GM23248 (cell line): ENCODE measurements at regions not wholly inside any gene's neighbourhood (a gene's known extent, or its start where the extent isn't known, plus 50 kb on each side); places are given as distances from the start of the nearest gene placed in this dataset.

ENCODE experiments used
- DNase-seq: peaks from one replicate; pipeline ENCODE4 v3.0.0-alpha.2; 2015
- H2AFZ ChIP-seq: fragments of 200-600 bp; sonication (generic); 2 replicates; pipeline ENCODE4 v1.6.1; 2016; ENCODE audit warnings: antibody characterized with exemption
- H3F3A ChIP-seq: fragments of 200-600 bp; sonication (generic); 2 replicates; pipeline ENCODE4 v1.6.1; 2016; ENCODE audit warnings: mild to moderate bottlenecking, antibody characterized with exemption, mixed run types; ENCODE audit not compliant: insufficient read depth
- H3K27ac ChIP-seq: fragments of 200-600 bp; sonication (generic); 2 replicates; pipeline ENCODE4 v1.5.1; 2016; ENCODE audit warnings: mild to moderate bottlenecking
- H3K27me3 ChIP-seq: fragments of 200-600 bp; sonication (generic); replicated peaks from 2 replicates; pipeline ENCODE4 v1.6.1; 2016; ENCODE audit warnings: mild to moderate bottlenecking; ENCODE audit not compliant: insufficient read depth
- H3K36me3 ChIP-seq: fragments of 200-600 bp; sonication (generic); 2 replicates; pipeline ENCODE4 v1.6.1; 2016; ENCODE audit warnings: low read depth, mild to moderate bottlenecking
- H3K4me1 ChIP-seq: fragments of 200-600 bp; sonication (generic); 2 replicates; pipeline ENCODE4 v1.6.1; 2016; ENCODE audit warnings: mild to moderate bottlenecking; ENCODE audit not compliant: insufficient read depth
- H3K4me2 ChIP-seq: fragments of 200-600 bp; sonication (generic); one replicate; pipeline ENCODE4 v1.6.1; 2016; ENCODE audit warnings: mild to moderate bottlenecking; ENCODE audit not compliant: unreplicated experiment
- H3K4me3 ChIP-seq: fragments of 200-600 bp; sonication (generic); 2 replicates; pipeline ENCODE4 v1.5.1; 2016; ENCODE audit warnings: mild to moderate bottlenecking
- H3K79me2 ChIP-seq: fragments of 200-600 bp; sonication (generic); 2 replicates; pipeline ENCODE4 v1.6.1; 2016; ENCODE audit warnings: mild to moderate bottlenecking; ENCODE audit not compliant: insufficient read depth
- H3K9ac ChIP-seq: fragments of 200-600 bp; sonication (generic); 2 replicates; pipeline ENCODE4 v1.6.1; 2016; ENCODE audit warnings: mild to moderate bottlenecking
- H3K9me2 ChIP-seq: fragments of 200-600 bp; sonication (generic); 2 replicates; pipeline ENCODE4 v1.6.1; 2016; ENCODE audit warnings: mixed run types, mild to moderate bottlenecking, moderate library complexity; ENCODE audit not compliant: insufficient read depth
- H3K9me3 ChIP-seq: fragments of 200-600 bp; sonication (generic); one replicate; pipeline ENCODE4 v1.6.1; 2017; ENCODE audit warnings: low read depth
- H4K20me1 ChIP-seq: fragments of 200-600 bp; sonication (generic); 2 replicates; pipeline ENCODE4 v1.6.0; 2016; ENCODE audit not compliant: insufficient read depth
- EZH2 ChIP-seq: fragments of 200-600 bp; sonication (generic); IDR thresholded peaks from 2 replicates; pipeline ENCODE4 v1.6.1; 2018; ENCODE audit warnings: antibody characterized with exemption, mild to moderate bottlenecking; ENCODE audit not compliant: insufficient read depth, poor library complexity, severe bottlenecking
- EZH2phosphoT487 ChIP-seq: fragments of 200-600 bp; sonication (generic); IDR thresholded peaks from 2 replicates; pipeline ENCODE4 v1.6.1; 2018; ENCODE audit warnings: antibody characterized with exemption, moderate library complexity, mild to moderate bottlenecking, low read depth; ENCODE audit not compliant: insufficient read depth
- WGBS, 2 experiments: methylation state at CpG; one replicate each; pipeline ENCODE4 v1.1.6; 2015 to 2017; ENCODE audit warnings: low lambda C conversion rate in 2 of 2, low coverage in 1 of 2; ENCODE audit errors: missing lambda C conversion rate in 2 of 2; 5-methylcytosine and 5-hydroxymethylcytosine counted together
- in situ Hi-C: fragments of 300-500 bp; cut with MboI; formaldehyde crosslinking; loops from 2 replicates; pipeline ENCODE4 v1.15.0; 2020

- in situ Hi-C loops, result no loop called here
- Histone ChIP-seq H2AFZ (no peak overlapping the region), H4K20me1 (no peaks in the 10 kb centered on the region), H3K36me3 (no peaks in the 10 kb centered on the region), H3F3A (no peaks in the 10 kb centered on the region), H3K4me1 (no peaks in the 10 kb centered on the region), H3K79me2 (no peaks in the 10 kb centered on the region), H3K9me3 (no peaks in the 10 kb centered on the region), H3K9ac (no peak overlapping the region), H3K27ac (no peak overlapping the region), H3K4me2 (no peak overlapping the region), H3K4me3 (no peak overlapping the region), H3K27me3 (peaks cover 38% of the 10 kb centered on the region), H3K9me2 (no peaks in the 10 kb centered on the region)
- no peak for DNase-seq
- TF ChIP-seq EZH2, result no peak
- WGBS, 2 experiments, result 63 to 64% methylated on average over 14 of the region's 14 CpGs
Measured at GRCh38 chr19:31592456-31592855, 243.2 kb upstream of the TSHZ3 start.

DNA sequence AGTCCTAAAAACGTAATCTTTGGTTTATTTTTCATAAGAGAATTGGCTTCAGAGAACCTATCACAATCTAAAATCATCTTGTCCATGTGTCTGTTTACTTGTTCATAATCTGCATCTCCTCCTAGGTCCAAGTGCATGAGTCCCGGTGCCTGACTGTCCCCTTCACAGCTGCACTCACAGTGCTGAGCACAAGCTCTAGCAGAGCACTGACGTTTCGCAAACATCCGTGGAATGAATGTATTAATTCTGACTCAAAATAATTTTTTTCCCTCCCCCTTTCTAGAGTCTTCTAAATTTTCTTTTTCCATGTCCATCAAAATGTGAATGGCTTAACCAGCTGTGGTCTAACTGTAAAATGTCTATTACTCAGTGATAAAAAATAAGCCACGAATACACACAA lies 245.5 kb upstream of the TSHZ3 start:
- Histone ChIP-seq H3K79me2 (no peaks in the 10 kb centered on the region), H3K27ac (no peak overlapping the region), H3K4me1 (no peaks in the 10 kb centered on the region), H3K9me3 (no peaks in the 10 kb centered on the region), H3K9me2 (no peaks in the 10 kb centered on the region), H3K27me3 (peaks cover 32% of the 10 kb centered on the region), H3K4me3 (no peak overlapping the region), H4K20me1 (no peaks in the 10 kb centered on the region), H3K4me2 (no peak overlapping the region), H3F3A (no peaks in the 10 kb centered on the region), H2AFZ (no peak overlapping the region), H3K36me3 (no peaks in the 10 kb centered on the region), H3K9ac (no peak overlapping the region)
- WGBS, 2 experiments, result 28 to 35% methylated on average over 6 of the region's 6 CpGs
- no peak for TF ChIP-seq EZH2phosphoT487
- TF ChIP-seq EZH2, result no peak
- in situ Hi-C loops, result no loop called here
- no peak for DNase-seq

GRCh38 chr19:31595521-31595920 lies 246.3 kb upstream of the TSHZ3 start:
- no peaks in the 10 kb centered on the region for H3K36me3 ChIP-seq
- H3K9ac ChIP-seq, result no peak overlapping the region
- no peaks in the 10 kb centered on the region for H4K20me1 ChIP-seq
- H3K27me3 ChIP-seq, result peaks cover 26% of the 10 kb centered on the region
- H3K79me2 ChIP-seq, result no peaks in the 10 kb centered on the region
- H3K4me3 ChIP-seq, result no peak overlapping the region
- no peak overlapping the region for H3K4me2 ChIP-seq
- in situ Hi-C loops, result no loop called here
- H3K9me3 ChIP-seq, result no peaks in the 10 kb centered on the region
- DNase-seq, result no peak
- TF ChIP-seq EZH2 (no peak), EZH2phosphoT487 (no peak)
- no peak overlapping the region for H2AFZ ChIP-seq
- H3F3A ChIP-seq, result no peaks in the 10 kb centered on the region
- H3K9me2 ChIP-seq, result no peaks in the 10 kb centered on the region
- no peak overlapping the region for H3K27ac ChIP-seq
- H3K4me1 ChIP-seq, result no peaks in the 10 kb centered on the region
- WGBS, 2 experiments, result 39 to 49% methylated on average over 4 of the region's 4 CpGs

DNA sequence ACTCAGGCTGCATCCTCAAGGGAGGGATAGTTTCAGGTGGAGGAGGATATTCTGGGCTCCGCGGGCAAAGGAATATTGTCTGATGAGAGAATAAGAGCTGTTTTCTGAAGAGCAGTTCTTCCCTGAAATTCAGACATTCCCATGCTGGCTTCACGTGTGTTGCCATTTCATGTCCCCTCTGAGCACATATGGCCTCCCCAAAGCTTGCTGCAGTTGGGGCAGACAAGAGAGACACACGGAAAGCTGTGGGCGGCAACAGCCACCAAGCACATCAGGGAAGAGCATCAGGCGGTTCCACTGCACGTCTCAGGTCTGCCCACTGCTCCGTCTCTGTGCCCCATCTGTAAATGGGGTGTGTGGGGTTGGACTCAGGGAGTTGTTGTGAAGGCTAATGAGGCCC lies 247.5 kb upstream of the TSHZ3 start:
- in situ Hi-C loops, result no loop called here
- no peak overlapping the region for H3K27ac ChIP-seq
- no peaks in the 10 kb centered on the region for H4K20me1 ChIP-seq
- H3K79me2 ChIP-seq, result no peaks in the 10 kb centered on the region
- peaks cover 18% of the 10 kb centered on the region for H3K27me3 ChIP-seq
- H2AFZ ChIP-seq, result no peak overlapping the region
- no peaks in the 10 kb centered on the region for H3K4me1 ChIP-seq
- H3K9me3 ChIP-seq, result no peaks in the 10 kb centered on the region
- no peak overlapping the region for H3K4me3 ChIP-seq
- no peak overlapping the region for H3K4me2 ChIP-seq
- no peak overlapping the region for H3K9ac ChIP-seq
- H3K9me2 ChIP-seq, result no peaks in the 10 kb centered on the region
- WGBS, 2 experiments, result 51 to 54% methylated on average over 8 of the region's 8 CpGs
- DNase-seq, result no peak
- TF ChIP-seq EZH2, result no peak
- TF ChIP-seq EZH2phosphoT487, result no peak
- no peaks in the 10 kb centered on the region for H3F3A ChIP-seq
- no peaks in the 10 kb centered on the region for H3K36me3 ChIP-seq

DNA sequence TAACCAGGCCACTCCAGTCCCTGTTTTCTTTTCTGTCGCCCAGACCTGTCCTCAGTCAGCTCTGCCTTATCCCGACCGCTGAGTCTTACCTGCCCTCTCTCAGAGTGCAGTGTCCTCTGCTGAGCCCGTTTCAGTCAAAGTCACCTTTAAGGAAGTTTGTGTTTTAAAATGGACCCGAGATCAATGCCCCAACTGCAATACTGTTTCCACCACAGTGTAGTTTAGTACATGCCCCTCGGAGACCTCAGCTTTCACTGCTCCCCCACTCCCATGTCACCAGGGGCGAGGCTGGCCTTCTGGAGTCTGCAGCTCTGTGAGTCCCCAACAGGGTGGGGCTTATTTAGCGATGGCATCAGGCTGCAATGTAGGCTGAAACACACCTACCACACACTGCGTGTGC lies 248.4 kb upstream of the TSHZ3 start:
- H3K27ac ChIP-seq, result no peak overlapping the region
- WGBS, 2 experiments, result 51 to 59% methylated on average over 9 of the region's 9 CpGs
- peaks cover 14% of the 10 kb centered on the region for H3K27me3 ChIP-seq
- no peak overlapping the region for H3K4me3 ChIP-seq
- H3K9ac ChIP-seq, result no peak overlapping the region
- H2AFZ ChIP-seq, result no peak overlapping the region
- H4K20me1 ChIP-seq, result no peaks in the 10 kb centered on the region
- no peaks in the 10 kb centered on the region for H3K9me3 ChIP-seq
- no peak overlapping the region for H3K4me2 ChIP-seq
- H3K9me2 ChIP-seq, result no peaks in the 10 kb centered on the region
- H3K4me1 ChIP-seq, result no peaks in the 10 kb centered on the region
- H3F3A ChIP-seq, result no peaks in the 10 kb centered on the region
- in situ Hi-C loops, result no loop called here
- no peaks in the 10 kb centered on the region for H3K79me2 ChIP-seq
- no peak for DNase-seq
- H3K36me3 ChIP-seq, result no peaks in the 10 kb centered on the region
- TF ChIP-seq EZH2 (no peak), EZH2phosphoT487 (no peak)
